OCI-LY1 (cell line): ENCODE measurements at regions not wholly inside any gene's neighbourhood (a gene's known extent, or its start where the extent isn't known, plus 50 kb on each side); places are given as distances from the start of the nearest gene placed in this dataset.

Experiments used
- H2AFZ ChIP-seq: fragments of 200-600 bp; sonication (generic), shearing (Covaris generic); 2 replicates; pipeline ENCODE4 v1.6.0; 2014; ENCODE audit warnings: antibody characterized with exemption, mild to moderate bottlenecking, low read length
- H3F3A ChIP-seq: fragments of 200-600 bp; sonication (generic), shearing (Covaris generic); 2 replicates; pipeline ENCODE4 v1.6.0; 2014; ENCODE audit warnings: mild to moderate bottlenecking, antibody characterized with exemption, low read length, moderate library complexity; ENCODE audit not compliant: insufficient read depth
- H3K27ac ChIP-seq: fragments of 200-600 bp; sonication (generic); 2 replicates; pipeline ENCODE4 v1.5.1; 2014; ENCODE audit warnings: low read length, mixed run types, mild to moderate bottlenecking, low read depth; ENCODE audit not compliant: poor library complexity, severe bottlenecking
- H3K27me3 ChIP-seq: fragments of 200-600 bp; sonication (generic); 2 replicates; pipeline ENCODE4 v1.6.0; 2014; ENCODE audit warnings: antibody characterized with exemption, mild to moderate bottlenecking, low read length, moderate library complexity; ENCODE audit not compliant: insufficient read depth
- H3K36me3 ChIP-seq: fragments of 200-600 bp; sonication (generic); 2 replicates; pipeline ENCODE4 v1.6.1; 2014; ENCODE audit warnings: mild to moderate bottlenecking, antibody characterized with exemption, low read length, moderate library complexity, mixed read lengths; ENCODE audit not compliant: insufficient read depth
- H3K4me1 ChIP-seq: fragments of 200-600 bp; sonication (generic); 2 replicates; pipeline ENCODE4 v1.5.1; 2014; ENCODE audit warnings: mild to moderate bottlenecking, low read length, moderate library complexity; ENCODE audit not compliant: insufficient read depth, severe bottlenecking
- H3K4me2 ChIP-seq: fragments of 200-600 bp; sonication (generic), shearing (Covaris generic); 2 replicates; pipeline ENCODE4 v1.6.1; 2014; ENCODE audit warnings: low read length
- H3K4me3 ChIP-seq: fragments of 200-600 bp; sonication (generic); 2 replicates; pipeline ENCODE4 v1.5.1; 2014; ENCODE audit warnings: low read length, low read depth, mild to moderate bottlenecking, mixed read lengths; ENCODE audit not compliant: poor library complexity, severe bottlenecking
- H3K79me2 ChIP-seq: fragments of 200-600 bp; shearing (Covaris generic); 2 replicates; pipeline ENCODE4 v1.6.1; 2016; ENCODE audit warnings: mixed run types, low read length, mixed read lengths; ENCODE audit not compliant: insufficient read depth
- H3K9ac ChIP-seq: fragments of 200-600 bp; sonication (generic), shearing (Covaris generic); 2 replicates; pipeline ENCODE4 v1.6.1; 2014; ENCODE audit warnings: mild to moderate bottlenecking, low read length, mixed read lengths
- H3K9me2 ChIP-seq: fragments of 200-600 bp; sonication (generic), shearing (Covaris generic); 2 replicates; pipeline ENCODE4 v1.6.1; 2014; ENCODE audit warnings: low read depth, mild to moderate bottlenecking, low read length, mixed read lengths
- H3K9me3 ChIP-seq: fragments of 200-600 bp; shearing (Covaris generic); 2 replicates; pipeline ENCODE4 v1.6.1; 2014; ENCODE audit warnings: low read length, mixed read lengths
- H4K20me1 ChIP-seq: fragments of 200-600 bp; sonication (generic), shearing (Covaris generic); 2 replicates; pipeline ENCODE4 v1.6.0; 2016; ENCODE audit warnings: mild to moderate bottlenecking, low read length; ENCODE audit not compliant: insufficient read depth
- CTCF ChIP-seq: fragments of 200-600 bp; sonication (generic), shearing (Covaris generic); IDR thresholded peaks from 2 replicates; pipeline ENCODE4 v1.5.1; 2017; ENCODE audit warnings: mild to moderate bottlenecking, antibody characterized with exemption, low read length, moderate library complexity, mixed read lengths
- EZH2 ChIP-seq: fragments of 200-600 bp; sonication (generic), shearing (Covaris generic); IDR thresholded peaks from 2 replicates; pipeline ENCODE4 v1.8.0; 2017; ENCODE audit warnings: borderline replicate concordance, mixed run types, mild to moderate bottlenecking, antibody characterized with exemption, low read length, moderate library complexity, mixed read lengths

- no peaks in the 10 kb centered on the region for H3K36me3 ChIP-seq
- no peak overlapping the region for H3K9ac ChIP-seq
- TF ChIP-seq CTCF (no peak), EZH2 (no peak)
- H3K4me3 ChIP-seq, result no peak overlapping the region
- no peaks in the 10 kb centered on the region for H3K4me1 ChIP-seq
- no peaks in the 10 kb centered on the region for H4K20me1 ChIP-seq
- no peaks in the 10 kb centered on the region for H3K9me2 ChIP-seq
- no peaks in the 10 kb centered on the region for H3K27me3 ChIP-seq
- H3K79me2 ChIP-seq, result no peaks in the 10 kb centered on the region
- H3K4me2 ChIP-seq, result no peak overlapping the region
- H3K9me3 ChIP-seq, result no peaks in the 10 kb centered on the region
- H2AFZ ChIP-seq, result no peak overlapping the region
- H3F3A ChIP-seq, result no peaks in the 10 kb centered on the region
- no peak overlapping the region for H3K27ac ChIP-seq
These were observed 384.7 kb downstream of the MFSD1 start for GRCh38 chr3:159186581-159186980.

- no peaks in the 10 kb centered on the region for H3K9me3 ChIP-seq
- H3K4me2 ChIP-seq, result no peak overlapping the region
- H3K4me3 ChIP-seq, result no peak overlapping the region
- no peak overlapping the region for H3K9ac ChIP-seq
- no peaks in the 10 kb centered on the region for H3K79me2 ChIP-seq
- H3K27ac ChIP-seq, result no peak overlapping the region
- H3K4me1 ChIP-seq, result no peaks in the 10 kb centered on the region
- H3K27me3 ChIP-seq, result no peaks in the 10 kb centered on the region
- H4K20me1 ChIP-seq, result no peaks in the 10 kb centered on the region
- no peak for TF ChIP-seq CTCF
- no peak overlapping the region for H2AFZ ChIP-seq
- H3K36me3 ChIP-seq, result no peaks in the 10 kb centered on the region
- no peaks in the 10 kb centered on the region for H3F3A ChIP-seq
- no peaks in the 10 kb centered on the region for H3K9me2 ChIP-seq
These were observed 385.4 kb downstream of the MFSD1 start for GRCh38 chr3:159187232-159187631.

- H3F3A ChIP-seq, result no peaks in the 10 kb centered on the region
- H3K4me1 ChIP-seq, result no peaks in the 10 kb centered on the region
- TF ChIP-seq EZH2 (no peak), CTCF (no peak)
- no peak overlapping the region for H3K4me3 ChIP-seq
- H2AFZ ChIP-seq, result no peak overlapping the region
- no peak overlapping the region; the same call in 1 of the 2 replicates for H3K4me2 ChIP-seq
- no peak overlapping the region for H3K27ac ChIP-seq
- no peaks in the 10 kb centered on the region for H3K36me3 ChIP-seq
- H3K9me2 ChIP-seq, result no peaks in the 10 kb centered on the region
- no peaks in the 10 kb centered on the region for H3K9me3 ChIP-seq
- no peak overlapping the region for H3K9ac ChIP-seq
- H3K79me2 ChIP-seq, result no peaks in the 10 kb centered on the region
- no peaks in the 10 kb centered on the region for H3K27me3 ChIP-seq
- H4K20me1 ChIP-seq, result no peaks in the 10 kb centered on the region
These were observed 385.9 kb downstream of the MFSD1 start for GRCh38 chr3:159187706-159188105.
